ENCODE measurements at regions not wholly inside any gene's neighbourhood (a gene's known extent, or its start where the extent isn't known, plus 50 kb on each side); places are given as distances from the start of the nearest gene placed in this dataset.

DNA sequence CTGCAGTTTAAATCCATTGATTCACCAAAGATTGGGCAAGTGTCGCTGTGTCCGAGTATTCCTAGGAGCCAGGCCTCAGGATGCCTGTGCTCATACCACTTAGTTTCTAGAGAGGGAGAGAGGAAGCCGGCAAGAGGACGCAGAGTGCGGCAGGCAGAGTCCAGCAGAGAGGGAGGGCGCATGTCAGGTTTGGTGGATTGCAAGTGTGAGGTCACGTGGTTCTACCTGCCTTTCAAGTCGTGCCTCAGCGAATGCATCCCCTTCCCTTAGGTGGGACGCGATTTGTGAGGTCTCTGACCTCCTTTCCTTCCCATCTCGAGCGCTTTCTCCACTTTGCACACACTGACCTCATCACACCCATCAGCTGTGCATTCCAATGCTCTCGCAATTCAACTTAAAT lies 188.1 kb downstream of the TMEM18 start:
- Histone ChIP-seq H3K9me2 (no peaks in the 10 kb centered on the region), H3K9me3 (no peaks in the 10 kb centered on the region), H3K4me2 (no peak overlapping the region), H3K27ac (ENCODE audit: low read depth in 2 of 2, low read length in 1 of 2) (no peak overlapping the region), H3K9ac (no peak overlapping the region), H3K79me2 (ENCODE audit: insufficient read depth) (no peaks in the 10 kb centered on the region), H3K4me1 (ENCODE audit: control insufficient read depth in 1 of 2, insufficient read depth in 2 of 2, low read depth in 1 of 2, low read length in 1 of 2) (peaks cover 0 to 9% of the 10 kb centered on the region in 2 experiments; a peak in 1 of 4 replicates), H3K36me3 (replicated peaks in 1 of 2; ENCODE audit: control insufficient read depth in 1 of 2, insufficient read depth in 2 of 2, low read length in 1 of 2) (no peaks in the 10 kb centered on the region), H3K4me3 (ENCODE audit: low read depth in 2 of 2, low read length in 1 of 2) (no peak overlapping the region), H4K20me1 (ENCODE audit: insufficient read depth) (no peaks in the 10 kb centered on the region), H3K27me3 (ENCODE audit: insufficient read depth) (no peaks in the 10 kb centered on the region), H3F3A (replicated peaks; ENCODE audit: insufficient read depth) (no peaks in the 10 kb centered on the region), H2AFZ (ENCODE audit: low read depth) (no peak overlapping the region)
- no peak for TF ChIP-seq TEAD4 (IDR thresholded peaks at IDR 0.05; ENCODE audit: borderline replicate concordance, insufficient read depth)
- TF ChIP-seq, protein P1, sequence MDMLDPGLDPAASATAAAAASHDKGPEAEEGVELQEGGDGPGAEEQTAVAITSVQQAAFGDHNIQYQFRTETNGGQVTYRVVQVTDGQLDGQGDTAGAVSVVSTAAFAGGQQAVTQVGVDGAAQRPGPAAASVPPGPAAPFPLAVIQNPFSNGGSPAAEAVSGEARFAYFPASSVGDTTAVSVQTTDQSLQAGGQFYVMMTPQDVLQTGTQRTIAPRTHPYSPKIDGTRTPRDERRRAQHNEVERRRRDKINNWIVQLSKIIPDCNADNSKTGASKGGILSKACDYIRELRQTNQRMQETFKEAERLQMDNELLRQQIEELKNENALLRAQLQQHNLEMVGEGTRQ (IDR thresholded peaks at IDR 0.05; ENCODE audit: borderline replicate concordance, low read depth, low read length), result no peak
- no peak for TF ChIP-seq MXI1 (IDR thresholded peaks at IDR 0.05; ENCODE audit: low read depth, low read length)
- TF ChIP-seq, protein P2, sequence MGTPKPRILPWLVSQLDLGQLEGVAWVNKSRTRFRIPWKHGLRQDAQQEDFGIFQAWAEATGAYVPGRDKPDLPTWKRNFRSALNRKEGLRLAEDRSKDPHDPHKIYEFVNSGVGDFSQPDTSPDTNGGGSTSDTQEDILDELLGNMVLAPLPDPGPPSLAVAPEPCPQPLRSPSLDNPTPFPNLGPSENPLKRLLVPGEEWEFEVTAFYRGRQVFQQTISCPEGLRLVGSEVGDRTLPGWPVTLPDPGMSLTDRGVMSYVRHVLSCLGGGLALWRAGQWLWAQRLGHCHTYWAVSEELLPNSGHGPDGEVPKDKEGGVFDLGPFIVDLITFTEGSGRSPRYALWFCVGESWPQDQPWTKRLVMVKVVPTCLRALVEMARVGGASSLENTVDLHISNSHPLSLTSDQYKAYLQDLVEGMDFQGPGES (IDR thresholded peaks at IDR 0.05; ENCODE audit: low read depth, low read length), result no peak
- TF ChIP-seq YY1 (IDR thresholded peaks at IDR 0.05; ENCODE audit: low read depth), result no peak
- TF ChIP-seq, protein P3, sequence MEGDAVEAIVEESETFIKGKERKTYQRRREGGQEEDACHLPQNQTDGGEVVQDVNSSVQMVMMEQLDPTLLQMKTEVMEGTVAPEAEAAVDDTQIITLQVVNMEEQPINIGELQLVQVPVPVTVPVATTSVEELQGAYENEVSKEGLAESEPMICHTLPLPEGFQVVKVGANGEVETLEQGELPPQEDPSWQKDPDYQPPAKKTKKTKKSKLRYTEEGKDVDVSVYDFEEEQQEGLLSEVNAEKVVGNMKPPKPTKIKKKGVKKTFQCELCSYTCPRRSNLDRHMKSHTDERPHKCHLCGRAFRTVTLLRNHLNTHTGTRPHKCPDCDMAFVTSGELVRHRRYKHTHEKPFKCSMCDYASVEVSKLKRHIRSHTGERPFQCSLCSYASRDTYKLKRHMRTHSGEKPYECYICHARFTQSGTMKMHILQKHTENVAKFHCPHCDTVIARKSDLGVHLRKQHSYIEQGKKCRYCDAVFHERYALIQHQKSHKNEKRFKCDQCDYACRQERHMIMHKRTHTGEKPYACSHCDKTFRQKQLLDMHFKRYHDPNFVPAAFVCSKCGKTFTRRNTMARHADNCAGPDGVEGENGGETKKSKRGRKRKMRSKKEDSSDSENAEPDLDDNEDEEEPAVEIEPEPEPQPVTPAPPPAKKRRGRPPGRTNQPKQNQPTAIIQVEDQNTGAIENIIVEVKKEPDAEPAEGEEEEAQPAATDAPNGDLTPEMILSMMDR (IDR thresholded peaks at IDR 0.05), result no peak
- TF ChIP-seq CHD2 (IDR thresholded peaks at IDR 0.05; ENCODE audit: low read length, partially characterized antibody), result no peak
- TF ChIP-seq, protein P4, sequence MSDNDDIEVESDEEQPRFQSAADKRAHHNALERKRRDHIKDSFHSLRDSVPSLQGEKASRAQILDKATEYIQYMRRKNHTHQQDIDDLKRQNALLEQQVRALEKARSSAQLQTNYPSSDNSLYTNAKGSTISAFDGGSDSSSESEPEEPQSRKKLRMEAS (IDR thresholded peaks at IDR 0.05; ENCODE audit: low read depth), result no peak
- TF ChIP-seq GABPA (IDR thresholded peaks at IDR 0.05; ENCODE audit: low read depth), result no peak
- TF ChIP-seq EP300 (IDR thresholded peaks at IDR 0.05; ENCODE audit: borderline replicate concordance in 1 of 2, low read depth in 1 of 2, low read length in 1 of 2), result no peak
- no peak for TF ChIP-seq EZH2phosphoT487 (IDR thresholded peaks at IDR 0.05; ENCODE audit: borderline replicate concordance, low read depth)
- no peak for TF ChIP-seq RAD21 (IDR thresholded peaks at IDR 0.05; ENCODE audit: low read length)
- no peak for TF ChIP-seq FOSL2 (IDR thresholded peaks at IDR 0.05; ENCODE audit: borderline replicate concordance, low read depth)
- no peak for TF ChIP-seq RFX5 (IDR thresholded peaks at IDR 0.05; ENCODE audit: low read length)
- no peak for TF ChIP-seq SMC3 (IDR thresholded peaks at IDR 0.05; ENCODE audit: low read depth, low read length)
- TF ChIP-seq RCOR1 (IDR thresholded peaks at IDR 0.05; ENCODE audit: low read length), result no peak
- ChIA-PET CTCF (interaction anchor here (2.0 kb wide), 1 partner anchor 12 kb away, joined by 8 read pairs; no protein-coding TSS in a partner anchor), POLR2A (interaction anchor here (0.6 kb wide), 1 partner anchor 11 kb away, joined by 3 read pairs; no protein-coding TSS in a partner anchor)
- no peak for DNase-seq
- 52% methylated on average over 14 of the region's 14 CpGs for WGBS (ENCODE audit: low lambda C conversion rate)
